ENCODE measurements at regions not wholly inside any gene's neighbourhood (a gene's known extent, or its start where the extent isn't known, plus 50 kb on each side); places are given as distances from the start of the nearest gene placed in this dataset.

- TF ChIP-seq CTCF (IDR thresholded peaks at IDR 0.05; ENCODE audit: insufficient read depth, low read length, poor library complexity, severe bottlenecking) = no peak
Measured at GRCh38 chrX:23263892-23264291, 70.8 kb upstream of the PTCHD1 start.

GRCh38 chrX:23269923-23270322 is 64.7 kb upstream of the PTCHD1 start:
- DNase-seq (ENCODE audit: extremely low read depth, insufficient read length) = no peak
- no peaks in the 10 kb centered on the region for H3K36me3 ChIP-seq (ENCODE audit: control insufficient read depth, insufficient read depth, low read length)
- TF ChIP-seq CTCF (IDR thresholded peaks at IDR 0.05; ENCODE audit: insufficient read depth, low read length, poor library complexity, severe bottlenecking) = no peak
- no peaks in the 10 kb centered on the region for H3K27me3 ChIP-seq (replicated peaks; ENCODE audit: control insufficient read depth, insufficient read depth, low read length)
- no peak overlapping the region for H3K4me3 ChIP-seq (replicated peaks; ENCODE audit: low read depth, low read length)

More at GRCh38 chrX:23263892-23264291, 70.8 kb upstream of the PTCHD1 start:
- no peaks in the 10 kb centered on the region for H3K27me3 ChIP-seq (replicated peaks; ENCODE audit: control insufficient read depth, insufficient read depth, low read length)
- DNase-seq (ENCODE audit: extremely low read depth, insufficient read length) = no peak
- no peak overlapping the region for H3K4me3 ChIP-seq (replicated peaks; ENCODE audit: low read depth, low read length)
- H3K36me3 ChIP-seq (ENCODE audit: control insufficient read depth, insufficient read depth, low read length) = no peaks in the 10 kb centered on the region

- no peak for TF ChIP-seq CTCF (IDR thresholded peaks at IDR 0.05; ENCODE audit: insufficient read depth, low read length, poor library complexity, severe bottlenecking)
- Histone ChIP-seq H3K36me3 (ENCODE audit: control insufficient read depth, insufficient read depth, low read length) (no peaks in the 10 kb centered on the region), H3K4me3 (replicated peaks; ENCODE audit: low read depth, low read length) (no peak overlapping the region), H3K27me3 (replicated peaks; ENCODE audit: control insufficient read depth, insufficient read depth, low read length) (no peaks in the 10 kb centered on the region)
- no peak for DNase-seq (ENCODE audit: extremely low read depth, insufficient read length)
Measured at GRCh38 chrX:23271026-23271425, 63.6 kb upstream of the PTCHD1 start.

GRCh38 chrX:23276475-23276874 is 58.2 kb upstream of the PTCHD1 start:
- DNase-seq (ENCODE audit: extremely low read depth, insufficient read length) = no peak
- Histone ChIP-seq H3K36me3 (ENCODE audit: control insufficient read depth, insufficient read depth, low read length) (no peaks in the 10 kb centered on the region), H3K27me3 (replicated peaks; ENCODE audit: control insufficient read depth, insufficient read depth, low read length) (no peaks in the 10 kb centered on the region), H3K4me3 (replicated peaks; ENCODE audit: low read depth, low read length) (no peak overlapping the region)
- TF ChIP-seq CTCF (IDR thresholded peaks at IDR 0.05; ENCODE audit: insufficient read depth, low read length, poor library complexity, severe bottlenecking) = no peak
